Esophagus muscularis mucosa (tissue), 4 donors: ENCODE measurements at regions not wholly inside any gene's neighbourhood (a gene's known extent, or its start where the extent isn't known, plus 50 kb on each side); places are given as distances from the start of the nearest gene placed in this dataset.

Experiments
- DNase-seq: peaks from one replicate; pipeline ENCODE4 v3.0.0-alpha.2; 2017; ENCODE audit errors: extremely low spot score
- H3K27ac ChIP-seq, 4 donors: fragments of 200-600 bp; sonication (generic); replicated peaks in 1 of 4; 1 replicate in 3 of 4; 2 replicates in 1 of 4; pipeline ENCODE4 v1.5.1; 2016 to 2019; ENCODE audit warnings: mild to moderate bottlenecking in 1 of 4
- H3K27me3 ChIP-seq, 4 donors: fragments of 200-600 bp; sonication (generic); one replicate each; pipeline versions ENCODE4 v1.5.1 to v1.6.0; 2016 to 2019
- H3K36me3 ChIP-seq, 4 donors: fragments of 200-600 bp; sonication (generic); one replicate each; pipeline ENCODE4 v1.5.1; 2016 to 2019
- H3K4me1 ChIP-seq, 4 donors: fragments of 200-600 bp; sonication (generic); one replicate each; pipeline ENCODE4 v1.5.1; 2016 to 2019
- H3K4me3 ChIP-seq, 4 donors: fragments of 200-600 bp; sonication (generic); 1 replicate in 2 of 4; 2 replicates in 2 of 4; pipeline ENCODE4 v1.5.1; 2016 to 2019; ENCODE audit warnings: mild to moderate bottlenecking in 4 of 4, moderate library complexity in 1 of 4
- H3K9me3 ChIP-seq, 4 donors: fragments of 200-600 bp; sonication (generic); 1 replicate in 3 of 4; 2 replicates in 1 of 4; pipeline ENCODE4 v1.5.1; 2016 to 2019
- CTCF ChIP-seq, 3 experiments: fragments of 200-600 bp in 2 of 3; fragments of 450-650 bp in 1 of 3; sonication (generic) in 2 of 3; IDR thresholded peaks; one replicate each; pipeline ENCODE4 v1.5.1; 2017 to 2019; ENCODE audit warnings: antibody characterized with exemption in 3 of 3, mild to moderate bottlenecking in 2 of 3, moderate library complexity in 1 of 3
- EP300 ChIP-seq: sonication (generic); formaldehyde crosslinking; IDR thresholded peaks from one replicate; pipeline ENCODE4 v1.6.1; 2017; ENCODE audit warnings: antibody characterized with exemption
- POLR2A ChIP-seq: fragments of 450-650 bp; IDR thresholded peaks from one replicate; pipeline ENCODE4 v1.6.1; 2017; ENCODE audit warnings: antibody characterized with exemption, moderate library complexity, mild to moderate bottlenecking, low read depth
- POLR2AphosphoS5 ChIP-seq, 2 donors: sonication (generic); formaldehyde crosslinking; IDR thresholded peaks; one replicate each; pipeline ENCODE4 v1.6.1; 2017; ENCODE audit warnings: antibody characterized with exemption in 2 of 2
- WGBS: methylation state at CpG from one replicate; pipeline ENCODE4 v1.1.5; 2018; 5-methylcytosine and 5-hydroxymethylcytosine counted together
- intact Hi-C: fragments of 100-400 bp; cut with DNase I; formaldehyde crosslinking; loops from one replicate; pipeline ENCODE4 v1.15.1; 2023

- Histone ChIP-seq H3K9me3 (no peaks in the 10 kb centered on the region), H3K36me3 (no peaks in the 10 kb centered on the region), H3K4me1 (no peaks in the 10 kb centered on the region), H3K4me3 (no peak overlapping the region), H3K27me3 (no peaks in the 10 kb centered on the region), H3K27ac (no peak overlapping the region)
- DNase-seq, result peak; percentile 68
- TF ChIP-seq EP300 (no peak), POLR2AphosphoS5 (IDR thresholded peaks at IDR 0.05) (no peak), POLR2A (no peak), CTCF (IDR thresholded peaks at IDR 0.05) (no peak)
- intact Hi-C loops, result no loop called here
- 97% methylated on average over 1 of the region's 1 CpG for WGBS
Measured at GRCh38 chr19:31179471-31179852, 169.8 kb downstream of the TSHZ3 start.

DNA sequence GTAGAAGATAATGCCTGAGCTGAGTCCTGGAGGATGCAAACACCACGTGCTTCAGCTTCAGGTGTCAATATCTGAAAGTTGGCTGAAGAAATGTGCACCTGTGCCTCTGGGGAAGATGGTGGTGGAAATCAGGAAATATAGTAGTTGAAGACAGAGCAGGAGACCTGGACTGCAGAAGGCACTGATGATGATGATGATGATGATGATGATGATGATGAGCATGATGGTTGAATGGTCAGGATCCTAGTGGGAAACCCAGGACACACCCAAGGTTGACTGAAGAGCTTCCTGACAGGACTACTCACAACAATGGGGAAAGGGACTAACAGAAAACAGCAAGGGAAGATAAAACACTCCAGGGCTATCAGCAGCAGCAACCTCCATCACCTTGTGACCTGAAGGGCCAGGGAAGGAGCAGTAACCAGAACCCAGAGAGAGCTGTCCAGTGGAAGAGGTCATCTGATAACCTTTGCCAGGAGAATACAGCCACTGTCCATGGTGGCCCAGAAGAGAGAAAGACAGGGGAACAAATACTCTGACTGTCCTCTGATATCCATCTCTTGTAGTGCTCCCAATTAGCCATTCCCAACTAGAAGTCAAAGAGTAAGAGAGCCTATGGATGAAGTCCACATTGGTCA, 170.3 kb downstream of the TSHZ3 start:
- Histone ChIP-seq H3K4me1 (no peaks in the 10 kb centered on the region), H3K36me3 (no peaks in the 10 kb centered on the region), H3K4me3 (no peak overlapping the region), H3K9me3 (no peaks in the 10 kb centered on the region), H3K27me3 (no peaks in the 10 kb centered on the region), H3K27ac (no peak overlapping the region)
- intact Hi-C loops, result no loop called here
- WGBS, result 73% methylated on average over 1 of the region's 1 CpG
- no peak for DNase-seq
- TF ChIP-seq CTCF (IDR thresholded peaks at IDR 0.05), result no peak
- TF ChIP-seq POLR2A, result no peak
- no peak for TF ChIP-seq POLR2AphosphoS5 (IDR thresholded peaks at IDR 0.05)
- no peak for TF ChIP-seq EP300

DNA sequence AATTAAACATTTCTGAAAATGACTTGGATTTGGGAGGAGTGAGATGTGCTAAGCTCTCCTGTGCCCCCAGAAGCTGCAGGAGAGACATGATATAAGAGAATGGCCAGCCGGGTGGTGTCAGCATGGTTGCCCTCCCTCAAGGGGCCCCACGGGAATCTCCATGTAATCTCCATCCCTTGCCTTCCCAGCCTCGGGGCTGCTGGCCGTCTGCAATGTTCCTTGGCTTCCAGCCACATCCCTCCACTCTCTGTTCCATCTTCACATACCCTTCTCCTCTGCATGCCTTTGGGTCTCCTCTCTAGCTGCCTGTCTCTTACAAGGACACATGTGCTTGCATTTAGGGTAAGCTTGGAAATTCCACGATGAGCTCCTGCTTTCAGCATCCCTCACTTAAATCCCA, 172.0 kb downstream of the TSHZ3 start:
- no peaks in the 10 kb centered on the region for H3K9me3 ChIP-seq
- no peaks in the 10 kb centered on the region for H3K27me3 ChIP-seq
- H3K27ac ChIP-seq, result no peak overlapping the region
- no peaks in the 10 kb centered on the region for H3K4me1 ChIP-seq
- TF ChIP-seq CTCF (IDR thresholded peaks at IDR 0.05) (no peak), POLR2AphosphoS5 (IDR thresholded peaks at IDR 0.05) (no peak), EP300 (no peak), POLR2A (no peak)
- DNase-seq, result peak; percentile 75
- H3K4me3 ChIP-seq, result no peak overlapping the region
- 24% methylated on average over 5 of the region's 5 CpGs for WGBS
- intact Hi-C loops, result no loop called here
- H3K36me3 ChIP-seq, result no peaks in the 10 kb centered on the region

DNA sequence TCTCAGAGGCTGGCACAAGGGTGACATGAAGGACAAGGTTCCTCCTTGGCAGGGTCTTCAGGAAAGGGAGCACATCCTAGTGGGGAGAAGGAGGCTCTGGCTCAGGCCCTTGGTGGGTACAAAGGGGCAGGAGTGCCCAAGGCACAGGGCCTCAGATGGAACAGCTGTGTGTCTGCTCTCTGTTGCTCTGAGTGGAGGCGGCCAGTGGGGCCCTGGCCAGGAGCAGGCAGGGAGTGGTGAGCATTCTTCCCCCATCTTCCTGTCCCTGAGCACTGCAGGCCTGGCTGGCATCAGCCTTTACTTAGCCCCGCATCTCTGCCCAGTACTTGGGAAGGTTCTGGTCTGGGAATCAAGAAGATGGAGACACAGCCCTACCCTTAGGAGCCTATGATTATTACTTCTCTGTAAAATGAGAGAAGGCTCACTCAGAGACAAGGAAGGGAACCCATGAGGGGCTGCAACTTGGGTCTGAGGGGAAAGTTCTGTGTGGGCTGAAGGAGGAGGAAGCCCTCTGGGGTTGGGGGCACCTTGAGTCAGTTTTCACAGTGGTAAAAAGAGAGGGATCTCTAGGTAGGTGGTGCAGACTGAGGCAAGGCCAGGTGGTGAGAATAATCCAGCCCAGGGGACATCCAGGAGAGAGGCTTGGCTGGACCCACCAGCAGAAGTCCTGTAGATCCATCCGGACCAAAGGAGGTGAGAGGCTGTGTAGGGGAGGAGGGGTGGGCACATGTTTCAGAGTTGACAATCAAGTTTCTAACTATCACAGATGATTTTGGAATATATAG, 173.5 kb downstream of the TSHZ3 start:
- WGBS, result 80% methylated on average over 3 of the region's 3 CpGs
- Histone ChIP-seq H3K27ac (no peak overlapping the region), H3K4me3 (no peak overlapping the region), H3K9me3 (no peaks in the 10 kb centered on the region), H3K36me3 (no peaks in the 10 kb centered on the region), H3K27me3 (no peaks in the 10 kb centered on the region), H3K4me1 (no peaks in the 10 kb centered on the region)
- peak; percentile 79 for DNase-seq
- intact Hi-C loops, result no loop called here
- no peak for TF ChIP-seq POLR2A
- TF ChIP-seq EP300, result no peak
- no peak for TF ChIP-seq CTCF (IDR thresholded peaks at IDR 0.05)
- TF ChIP-seq POLR2AphosphoS5 (IDR thresholded peaks at IDR 0.05), result no peak
